ENCODE measurements at regions not wholly inside any gene's neighbourhood (a gene's known extent, or its start where the extent isn't known, plus 50 kb on each side); places are given as distances from the start of the nearest gene placed in this dataset.
"Not testable (repeated sequence)": the region's sequence is repeated elsewhere in the genome, so short reads cannot be mapped to it uniquely, and the experiment has no call there.

- Histone ChIP-seq H4K8ac (ENCODE audit: low read depth, low read length) (no peak overlapping the region), H3K36me3 (ENCODE audit: control insufficient read depth, insufficient read depth, low read length) (no peaks in the 10 kb centered on the region), H2BK15ac (replicated peaks; ENCODE audit: low read depth) (no peak overlapping the region), H3K56ac (ENCODE audit: low read length) (no peak overlapping the region), H3K79me2 (ENCODE audit: control insufficient read depth, insufficient read depth, low read length) (no peaks in the 10 kb centered on the region), H3K18ac (ENCODE audit: low read length) (no peak overlapping the region), H3K79me1 (ENCODE audit: low read length) (no peaks in the 10 kb centered on the region), H2BK5ac (ENCODE audit: low read length) (no peak overlapping the region), H2BK120ac (ENCODE audit: low read depth, low read length) (no peak overlapping the region), H3K4me2 (ENCODE audit: low read length) (no peak overlapping the region), H3K27me3 (ENCODE audit: insufficient read depth, low read length, poor library complexity) (no peaks in the 10 kb centered on the region), H2AK5ac (ENCODE audit: low read length) (no peak overlapping the region), H4K5ac (ENCODE audit: low read length) (no peak overlapping the region), H3K4me3 (ENCODE audit: low read length) (no peak overlapping the region), H3K27ac (ENCODE audit: low read depth, low read length) (no peak overlapping the region), H3K23ac (ENCODE audit: low read length) (no peak overlapping the region), H3K4me1 (ENCODE audit: control insufficient read depth, low read depth, low read length) (no peaks in the 10 kb centered on the region), H3K4ac (ENCODE audit: low read depth, low read length) (no peak overlapping the region), H3K9ac (ENCODE audit: low read length) (no peak overlapping the region)
- WGBS (ENCODE audit: extremely low coverage, insufficient coverage, low lambda C conversion rate): no CpG with 5 or more reads among the region's 1 CpG
- no peak for DNase-seq
Observed at GRCh38 chr12:89769483-89769818, 60.8 kb upstream of the ATP2B1 start.

GRCh38 chr12:89768586-89769482 is 60.2 kb upstream of the ATP2B1 start:
- DNase-seq: no peak
- H3K27ac ChIP-seq (ENCODE audit: low read depth, low read length): no peak overlapping the region

DNA sequence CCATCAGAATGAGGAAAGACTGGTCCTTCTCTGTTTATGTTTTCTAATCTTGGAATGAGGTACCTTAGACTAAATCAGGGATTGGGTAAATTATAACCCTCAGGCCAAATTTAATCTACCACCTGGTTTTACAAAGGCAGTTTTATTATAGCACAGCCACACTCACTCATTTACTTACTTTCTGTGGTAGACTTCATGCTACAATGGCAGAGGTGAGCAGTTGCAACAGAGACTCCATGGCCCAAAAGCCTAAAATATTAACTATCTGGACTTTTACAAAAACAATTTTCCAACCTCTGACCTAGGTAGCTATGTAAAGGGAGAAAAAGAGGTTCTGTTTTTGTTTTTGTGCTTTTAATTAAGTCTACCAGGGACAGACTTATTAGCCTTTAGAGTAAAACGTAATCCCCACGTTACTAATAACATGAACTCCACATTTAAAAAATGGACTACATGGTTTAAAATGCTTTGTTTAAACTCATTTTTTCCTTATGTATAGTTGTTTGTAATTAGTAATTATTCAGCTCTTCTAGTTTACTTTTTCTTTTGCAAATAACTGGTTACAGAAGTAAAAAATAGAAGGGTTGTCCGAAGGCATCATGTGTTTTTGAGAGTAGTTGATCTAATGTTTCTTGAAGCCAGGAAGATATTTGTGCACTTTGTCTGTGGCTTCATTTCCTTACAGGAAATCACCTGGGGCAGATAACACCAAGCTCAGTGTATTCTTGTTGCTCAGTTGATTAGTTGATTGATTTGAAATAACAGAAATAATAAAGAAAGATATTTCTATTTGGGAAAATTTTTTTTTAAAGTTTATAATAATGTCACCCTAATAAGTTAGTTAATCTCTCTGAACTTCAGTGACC is 57.6 kb upstream of the ATP2B1 start:
- Histone ChIP-seq H4K5ac (ENCODE audit: low read length) (no peak overlapping the region), H3K79me1 (ENCODE audit: low read length) (no peaks in the 10 kb centered on the region), H3K23ac (ENCODE audit: low read length) (no peak overlapping the region), H3K4me3 (ENCODE audit: low read length) (no peak overlapping the region), H3K56ac (ENCODE audit: low read length) (no peak overlapping the region), H3K18ac (ENCODE audit: low read length) (no peak overlapping the region), H4K8ac (ENCODE audit: low read depth, low read length) (no peak overlapping the region), H3K4me1 (ENCODE audit: control insufficient read depth, low read depth, low read length) (no peaks in the 10 kb centered on the region), H2AK5ac (ENCODE audit: low read length) (no peak overlapping the region), H3K4ac (ENCODE audit: low read depth, low read length) (no peak overlapping the region), H3K27ac (ENCODE audit: low read depth, low read length) (no peak overlapping the region), H3K36me3 (ENCODE audit: control insufficient read depth, insufficient read depth, low read length) (no peaks in the 10 kb centered on the region), H3K4me2 (ENCODE audit: low read length) (no peak overlapping the region), H3K9ac (ENCODE audit: low read length) (no peak overlapping the region), H2BK5ac (ENCODE audit: low read length) (no peak overlapping the region), H3K79me2 (ENCODE audit: control insufficient read depth, insufficient read depth, low read length) (no peaks in the 10 kb centered on the region), H3K27me3 (ENCODE audit: insufficient read depth, low read length, poor library complexity) (no peaks in the 10 kb centered on the region), H2BK15ac (replicated peaks; ENCODE audit: low read depth) (no peak overlapping the region), H2BK120ac (ENCODE audit: low read depth, low read length) (no peak overlapping the region)
- DNase-seq: no peak
- no CpG with 5 or more reads among the region's 3 CpGs for WGBS (ENCODE audit: extremely low coverage, insufficient coverage, low lambda C conversion rate)

More at GRCh38 chr12:89768586-89769482, 60.2 kb upstream of the ATP2B1 start:
- H3K4me2 ChIP-seq (ENCODE audit: low read length): no peak overlapping the region
- no peak overlapping the region for H3K18ac ChIP-seq (ENCODE audit: low read length)
- H4K5ac ChIP-seq (ENCODE audit: low read length): no peak overlapping the region
- H3K79me1 ChIP-seq (ENCODE audit: low read length): no peaks in the 10 kb centered on the region
- no peaks in the 10 kb centered on the region for H3K27me3 ChIP-seq (ENCODE audit: insufficient read depth, low read length, poor library complexity)
- H2BK5ac ChIP-seq (ENCODE audit: low read length): no peak overlapping the region
- no peak overlapping the region for H2BK120ac ChIP-seq (ENCODE audit: low read depth, low read length)
- no peak overlapping the region for H3K4ac ChIP-seq (ENCODE audit: low read depth, low read length)
- no peaks in the 10 kb centered on the region for H3K36me3 ChIP-seq (ENCODE audit: control insufficient read depth, insufficient read depth, low read length)
- no peaks in the 10 kb centered on the region for H3K79me2 ChIP-seq (ENCODE audit: control insufficient read depth, insufficient read depth, low read length)
- no peak overlapping the region for H3K4me3 ChIP-seq (ENCODE audit: low read length)
- H2AK5ac ChIP-seq (ENCODE audit: low read length): no peak overlapping the region
- H3K56ac ChIP-seq (ENCODE audit: low read length): no peak overlapping the region
- H3K23ac ChIP-seq (ENCODE audit: low read length): no peak overlapping the region
- H3K4me1 ChIP-seq (ENCODE audit: control insufficient read depth, low read depth, low read length): no peaks in the 10 kb centered on the region
- no peak overlapping the region for H3K9ac ChIP-seq (ENCODE audit: low read length)
- WGBS (ENCODE audit: extremely low coverage, insufficient coverage, low lambda C conversion rate): no CpG with 5 or more reads among the region's 3 CpGs
- no peak overlapping the region for H4K8ac ChIP-seq (ENCODE audit: low read depth, low read length)
- H2BK15ac ChIP-seq (replicated peaks; ENCODE audit: low read depth): no peak overlapping the region

DNA sequence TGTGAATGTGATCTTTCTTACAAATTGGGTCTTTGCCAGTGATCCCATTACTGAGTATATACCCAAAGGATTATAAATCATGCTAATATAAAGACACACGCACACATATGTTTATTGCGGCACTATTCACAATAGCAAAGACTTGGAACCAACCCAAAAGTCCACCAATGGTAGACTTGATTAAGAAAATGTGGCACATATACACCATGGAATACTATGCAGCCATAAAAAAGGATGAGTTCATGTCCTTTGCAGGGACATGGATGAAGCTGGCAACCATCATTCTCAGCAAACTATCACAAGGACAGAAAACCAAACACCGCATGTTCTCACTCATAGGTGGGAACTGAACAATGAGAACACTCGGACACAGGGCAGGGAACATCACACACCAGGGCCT is 55.5 kb upstream of the ATP2B1 start:
- no CpG with 5 or more reads among the region's 4 CpGs for WGBS (ENCODE audit: extremely low coverage, insufficient coverage, low lambda C conversion rate)
- not testable (repeated sequence) for H3K4me1 ChIP-seq (ENCODE audit: control insufficient read depth, low read depth, low read length); H4K8ac ChIP-seq (ENCODE audit: low read depth, low read length); DNase-seq; H2BK120ac ChIP-seq (ENCODE audit: low read depth, low read length); H2AK5ac ChIP-seq (ENCODE audit: low read length); H3K23ac ChIP-seq (ENCODE audit: low read length); H4K5ac ChIP-seq (ENCODE audit: low read length); H3K4ac ChIP-seq (ENCODE audit: low read depth, low read length); H3K4me3 ChIP-seq (ENCODE audit: low read length); H3K79me2 ChIP-seq (ENCODE audit: control insufficient read depth, insufficient read depth, low read length); H2BK5ac ChIP-seq (ENCODE audit: low read length); H3K36me3 ChIP-seq (ENCODE audit: control insufficient read depth, insufficient read depth, low read length); H3K27ac ChIP-seq (ENCODE audit: low read depth, low read length); H3K18ac ChIP-seq (ENCODE audit: low read length); H3K27me3 ChIP-seq (ENCODE audit: insufficient read depth, low read length, poor library complexity); H3K56ac ChIP-seq (ENCODE audit: low read length); H3K9ac ChIP-seq (ENCODE audit: low read length); H2BK15ac ChIP-seq (replicated peaks; ENCODE audit: low read depth); H3K4me2 ChIP-seq (ENCODE audit: low read length); H3K79me1 ChIP-seq (ENCODE audit: low read length)

DNA sequence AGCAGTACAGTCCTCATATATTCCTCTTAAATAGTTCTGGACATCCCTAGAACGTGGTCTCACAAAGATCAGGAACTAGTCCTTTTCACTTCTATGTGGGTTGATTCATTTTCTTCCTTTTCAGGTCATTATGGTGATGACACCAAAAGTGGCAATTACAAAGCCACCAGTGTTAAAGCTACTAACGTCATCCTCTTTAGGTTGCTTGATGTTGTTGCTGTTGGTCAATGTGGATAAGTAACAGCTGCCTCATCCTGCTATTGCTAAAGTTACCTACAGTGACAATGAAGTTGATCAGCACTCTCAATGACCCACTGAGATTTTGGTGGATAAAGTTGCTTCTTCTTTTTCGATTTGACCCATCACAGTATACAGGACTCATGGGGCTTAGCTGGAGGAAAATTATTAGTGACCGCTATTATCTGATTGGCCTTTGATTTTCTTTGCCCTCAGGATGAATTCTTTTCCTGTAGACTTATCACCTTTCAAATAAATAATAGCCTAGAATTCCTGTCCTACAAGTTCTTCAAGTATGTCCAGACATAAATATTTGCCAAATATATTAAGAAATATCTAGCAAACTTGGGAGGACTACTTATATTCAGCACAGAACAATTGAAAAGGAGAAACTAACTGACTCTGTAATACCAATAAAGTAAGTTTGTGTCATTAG is 54.0 kb upstream of the ATP2B1 start:
- Histone ChIP-seq H3K4me1 (ENCODE audit: control insufficient read depth, low read depth, low read length) (no peaks in the 10 kb centered on the region), H2BK120ac (ENCODE audit: low read depth, low read length) (no peak overlapping the region), H2BK15ac (replicated peaks; ENCODE audit: low read depth) (no peak overlapping the region), H3K27ac (ENCODE audit: low read depth, low read length) (no peak overlapping the region), H2BK5ac (ENCODE audit: low read length) (no peak overlapping the region), H3K4ac (ENCODE audit: low read depth, low read length) (no peak overlapping the region), H3K18ac (ENCODE audit: low read length) (no peak overlapping the region), H3K9ac (ENCODE audit: low read length) (no peak overlapping the region), H3K4me2 (ENCODE audit: low read length) (no peak overlapping the region), H3K79me1 (ENCODE audit: low read length) (no peaks in the 10 kb centered on the region), H3K4me3 (ENCODE audit: low read length) (no peak overlapping the region), H2AK5ac (ENCODE audit: low read length) (no peak overlapping the region), H4K8ac (ENCODE audit: low read depth, low read length) (no peak overlapping the region), H3K36me3 (ENCODE audit: control insufficient read depth, insufficient read depth, low read length) (no peaks in the 10 kb centered on the region), H3K27me3 (ENCODE audit: insufficient read depth, low read length, poor library complexity) (no peaks in the 10 kb centered on the region), H3K56ac (ENCODE audit: low read length) (no peak overlapping the region), H3K79me2 (ENCODE audit: control insufficient read depth, insufficient read depth, low read length) (no peaks in the 10 kb centered on the region), H3K23ac (ENCODE audit: low read length) (no peak overlapping the region), H4K5ac (ENCODE audit: low read length) (no peak overlapping the region)
- no CpG with 5 or more reads among the region's 4 CpGs for WGBS (ENCODE audit: extremely low coverage, insufficient coverage, low lambda C conversion rate)
- DNase-seq: no peak

Measured in mesendoderm (in vitro differentiated cells).